Islet of Langerhans (tissue), 1 donor: ENCODE measurements at regions not wholly inside any gene's neighbourhood (a gene's known extent, or its start where the extent isn't known, plus 50 kb on each side); places are given as distances from the start of the nearest gene placed in this dataset.
"Not testable (repeated sequence)": the region's sequence is repeated elsewhere in the genome, so short reads cannot be mapped to it uniquely, and the experiment has no call there.

Experiments
- FAIRE-seq: peaks from one replicate; lab custom pipeline; 2011; peaks lifted over from hg19 to GRCh38; lab: Jason Lieb, UNC

DNA sequence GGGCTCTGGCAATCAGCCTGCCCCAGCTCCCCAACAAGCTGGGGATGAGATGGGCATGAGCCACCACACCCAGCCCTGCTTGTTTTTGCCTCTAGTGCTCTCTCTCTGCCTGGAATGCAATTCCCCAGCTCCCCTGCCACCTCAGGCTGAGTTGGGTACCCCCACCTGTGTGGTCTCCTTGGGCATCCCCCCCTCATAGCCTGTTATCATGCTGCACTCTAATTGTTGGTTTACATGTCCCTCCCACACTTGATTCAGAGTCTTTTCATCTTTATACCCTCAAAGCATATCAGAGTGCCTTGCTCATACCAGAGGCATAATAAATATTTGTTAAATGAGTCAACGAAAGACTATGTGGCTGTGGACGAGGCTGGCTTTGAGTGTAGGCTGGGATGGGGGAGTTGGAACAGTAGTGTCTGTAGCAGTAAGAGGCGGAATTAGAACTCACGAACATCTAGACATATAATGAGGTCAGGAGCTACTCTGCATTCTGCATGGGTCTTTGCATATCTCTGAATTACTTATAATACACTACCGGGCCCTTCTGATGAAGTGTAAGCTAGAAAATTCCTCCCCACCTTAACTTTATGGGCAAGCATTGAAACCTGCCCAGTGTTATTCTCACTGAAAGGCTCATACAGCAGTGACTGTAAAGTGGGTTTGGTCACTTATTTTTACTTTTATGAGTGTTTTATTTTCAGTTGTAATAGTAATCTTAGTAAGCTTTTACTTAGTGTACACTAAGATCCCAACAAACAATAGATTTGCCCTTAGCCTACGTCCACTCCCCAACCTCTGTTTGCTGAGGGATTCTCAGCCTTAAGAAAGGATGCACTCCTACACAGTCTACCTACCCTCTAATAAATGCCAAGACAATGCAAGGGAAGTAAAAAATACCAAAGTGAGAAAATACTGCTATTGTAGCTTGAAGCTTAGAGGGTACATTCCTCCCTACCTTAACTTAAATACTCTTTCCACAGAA is 58.7 kb downstream of the EDN1 start:
- FAIRE-seq: no peak

DNA sequence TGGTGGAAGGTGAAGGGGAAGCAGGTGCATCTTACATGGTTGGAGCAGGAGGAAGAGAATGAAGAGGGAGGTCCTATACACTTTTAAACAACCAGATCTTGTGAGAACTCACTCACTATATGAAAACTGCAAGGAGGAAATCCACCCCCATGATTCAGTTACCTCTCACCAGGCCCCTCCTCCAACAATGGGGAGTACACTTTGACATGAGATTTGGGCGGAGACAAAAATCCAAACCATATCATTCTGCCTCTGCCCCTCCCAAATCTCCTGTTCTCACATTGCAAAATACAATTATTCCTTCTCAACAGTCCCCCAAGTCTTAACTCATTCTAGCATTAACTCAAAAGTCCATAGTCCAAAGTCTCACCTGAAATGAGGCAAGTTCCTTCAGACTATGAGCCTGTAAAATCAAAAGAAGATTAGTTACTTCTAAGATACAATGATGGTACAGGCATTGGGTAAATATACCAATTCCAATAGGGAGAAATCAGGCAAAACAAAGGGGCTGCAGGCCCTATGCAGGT is 60.5 kb downstream of the EDN1 start:
- no peak for FAIRE-seq

DNA sequence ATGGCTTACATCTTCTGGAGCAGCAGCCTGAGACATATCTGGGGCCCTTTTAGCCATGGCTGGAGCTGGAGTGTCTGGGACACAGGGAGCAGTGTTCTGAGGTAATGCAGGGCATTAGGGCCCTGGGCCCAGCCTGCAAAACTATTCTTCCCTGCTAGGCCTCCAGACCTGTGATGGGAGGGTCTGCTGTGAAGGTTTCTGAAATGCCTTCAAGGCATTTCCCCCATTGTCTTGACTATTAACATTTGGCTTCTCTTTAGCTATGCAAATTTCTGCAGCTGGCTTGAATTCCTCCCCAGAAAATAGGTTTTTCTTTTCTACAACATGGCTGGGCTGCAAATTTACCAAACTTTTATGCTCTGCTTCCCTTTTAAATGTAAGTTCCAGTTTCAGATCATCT is 61.5 kb downstream of the EDN1 start:
- no peak for FAIRE-seq

GRCh38 chr6:12353731-12354130 is 63.6 kb downstream of the EDN1 start:
- no peak for FAIRE-seq

GRCh38 chr6:12354499-12354898 is 64.3 kb downstream of the EDN1 start:
- no peak for FAIRE-seq

DNA sequence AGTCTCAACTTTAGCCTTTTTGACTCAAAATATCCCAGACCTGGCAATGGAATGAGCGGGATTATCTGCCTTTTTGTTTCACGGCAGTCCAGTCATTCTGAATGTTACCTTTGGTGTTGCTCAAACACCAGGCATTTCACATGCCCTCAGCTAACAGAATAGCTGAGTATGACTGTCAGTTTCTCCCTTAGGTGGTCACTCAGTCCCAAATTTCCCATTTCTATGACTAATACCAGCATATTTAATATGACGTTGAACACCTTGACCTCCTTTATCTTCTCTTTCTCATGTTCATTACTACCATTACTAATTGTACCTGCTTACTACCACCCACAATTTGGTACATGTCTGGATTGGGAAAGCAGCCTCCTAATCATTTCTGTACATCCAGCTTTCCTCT is 65.2 kb downstream of the EDN1 start:
- no peak for FAIRE-seq

DNA sequence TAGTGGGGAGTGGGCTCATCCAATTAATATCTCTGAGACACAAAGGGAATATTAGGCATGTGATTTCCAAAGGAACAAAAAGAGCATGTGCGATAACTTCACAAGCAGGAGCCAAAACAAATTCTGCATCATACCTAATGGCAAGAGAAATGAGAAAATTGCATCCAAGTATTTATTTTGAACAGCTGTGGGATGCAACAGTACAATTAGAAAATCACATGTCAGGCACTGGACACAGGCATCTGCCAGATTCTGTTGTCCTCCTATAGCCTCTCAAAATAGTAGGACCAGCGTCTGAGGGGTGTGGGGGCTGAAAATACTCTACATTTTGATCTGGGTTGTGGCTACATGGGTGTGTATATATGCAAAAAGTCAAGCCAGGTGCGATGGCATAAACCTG is 66.3 kb downstream of the EDN1 start:
- no peak for FAIRE-seq

- FAIRE-seq: no peak
Observed at GRCh38 chr6:12356983-12357972, 67.1 kb downstream of the EDN1 start.

DNA sequence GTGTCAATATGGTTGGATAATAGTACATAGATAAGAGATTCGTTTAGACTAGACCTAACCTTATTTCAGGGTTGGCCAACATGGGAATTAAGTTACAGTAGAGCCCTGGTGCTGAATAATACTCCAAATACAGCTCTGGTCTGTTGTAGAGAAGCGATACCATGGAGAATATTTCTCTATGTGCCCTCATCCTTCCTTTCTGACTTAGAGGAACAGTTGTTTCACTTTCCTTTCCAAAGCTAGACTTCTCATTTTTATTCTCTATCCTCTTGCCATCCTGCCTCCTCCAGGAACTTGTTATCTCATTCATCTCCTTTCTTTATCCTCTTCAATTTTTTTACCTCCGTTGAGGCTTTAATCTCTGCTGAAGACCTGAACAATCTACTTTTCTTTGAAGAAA is 68.9 kb downstream of the EDN1 start:
- FAIRE-seq: no peak

DNA sequence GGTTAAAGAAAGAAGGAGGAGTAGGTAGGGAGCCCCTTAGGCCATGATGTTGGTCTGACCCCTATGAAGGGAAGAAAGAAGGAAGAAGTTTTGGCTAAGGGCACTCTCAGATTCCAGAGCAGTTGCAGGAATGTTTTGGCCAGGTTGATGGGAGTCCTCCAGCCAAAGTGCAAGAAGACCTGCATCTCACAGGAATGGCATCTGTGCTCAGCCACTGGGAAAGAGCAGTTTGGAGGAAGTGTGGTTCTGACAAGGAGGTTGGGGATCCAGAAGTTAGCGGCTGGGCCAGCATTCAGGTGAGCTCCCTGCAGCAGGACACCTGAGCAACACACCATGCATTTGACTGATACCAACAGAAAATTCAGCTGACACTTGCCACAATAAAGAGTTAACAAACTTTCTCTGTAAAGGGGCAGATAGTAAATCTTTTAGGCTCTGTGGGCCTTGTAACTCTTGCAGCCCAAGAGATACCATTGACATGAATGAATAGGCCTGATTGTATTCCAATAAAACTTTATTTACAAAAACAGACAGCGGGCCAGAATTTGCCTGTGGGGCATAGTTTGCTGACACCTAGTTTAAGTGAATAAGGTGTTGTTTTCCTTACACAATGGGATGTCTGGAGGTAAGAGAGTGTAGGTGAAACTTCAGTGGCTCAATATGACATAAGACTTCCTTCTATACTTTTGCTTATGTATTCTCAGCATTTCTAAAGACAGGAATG is 71.0 kb downstream of the EDN1 start:
- no peak for FAIRE-seq

GRCh38 chr6:12363277-12363650 is 73.1 kb downstream of the EDN1 start:
- not testable (repeated sequence) for FAIRE-seq

DNA sequence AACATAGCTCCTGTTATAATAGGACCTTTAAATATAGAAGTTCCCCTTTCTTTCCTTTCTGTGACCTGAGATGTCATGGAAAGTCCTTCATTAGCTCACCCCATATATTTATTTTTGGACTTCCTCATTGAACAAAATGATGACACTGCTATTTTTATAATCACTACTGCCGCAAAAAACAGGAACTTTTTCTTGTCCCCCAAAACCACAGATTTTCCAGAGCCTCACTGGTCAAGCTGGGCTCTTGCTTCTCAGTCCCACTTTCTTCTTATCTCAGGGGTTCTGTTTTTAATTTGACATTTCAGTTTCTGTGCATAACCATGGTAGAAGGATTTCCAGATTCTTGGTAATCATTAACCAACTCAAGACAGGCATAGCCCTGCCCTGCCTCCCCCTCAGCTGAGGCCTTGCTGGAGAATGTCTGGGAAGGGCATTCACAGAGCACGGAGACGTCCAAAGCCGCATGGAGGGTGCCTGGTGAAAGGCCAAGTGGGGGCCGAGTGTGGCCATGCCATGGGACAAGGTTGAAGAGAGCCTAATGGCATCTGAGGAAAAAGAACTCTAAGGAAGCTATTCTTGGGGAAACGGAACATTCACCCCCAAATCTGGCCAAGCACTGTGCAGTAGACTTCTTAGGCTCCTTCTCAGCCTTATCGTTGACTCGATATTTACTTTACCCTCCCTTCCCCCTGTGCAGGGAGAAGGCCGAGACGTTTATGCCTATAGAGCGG is 73.7 kb downstream of the EDN1 start:
- peak; percentile 81 for FAIRE-seq

DNA sequence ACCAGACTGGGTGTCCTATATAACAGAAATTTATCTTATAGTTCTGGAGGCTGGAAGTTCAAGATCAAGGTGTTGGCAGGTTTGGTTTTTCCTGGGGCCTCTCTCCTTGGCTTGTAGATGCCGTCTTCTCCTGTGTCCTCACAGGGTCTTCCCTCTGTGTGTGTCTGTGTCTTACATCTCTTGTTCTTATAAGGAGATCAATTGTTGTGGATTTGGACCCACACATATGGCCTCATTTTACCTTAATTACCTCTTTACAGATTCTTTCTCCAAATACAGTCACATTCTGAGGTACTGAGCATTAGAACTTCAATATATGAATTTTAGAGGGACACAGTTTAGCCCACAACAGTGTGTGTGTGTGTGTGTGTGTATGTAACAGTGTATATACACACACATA is 74.5 kb downstream of the EDN1 start:
- FAIRE-seq: no peak

- FAIRE-seq: no peak
Observed at GRCh38 chr6:12366731-12367130, 76.6 kb downstream of the EDN1 start.

DNA sequence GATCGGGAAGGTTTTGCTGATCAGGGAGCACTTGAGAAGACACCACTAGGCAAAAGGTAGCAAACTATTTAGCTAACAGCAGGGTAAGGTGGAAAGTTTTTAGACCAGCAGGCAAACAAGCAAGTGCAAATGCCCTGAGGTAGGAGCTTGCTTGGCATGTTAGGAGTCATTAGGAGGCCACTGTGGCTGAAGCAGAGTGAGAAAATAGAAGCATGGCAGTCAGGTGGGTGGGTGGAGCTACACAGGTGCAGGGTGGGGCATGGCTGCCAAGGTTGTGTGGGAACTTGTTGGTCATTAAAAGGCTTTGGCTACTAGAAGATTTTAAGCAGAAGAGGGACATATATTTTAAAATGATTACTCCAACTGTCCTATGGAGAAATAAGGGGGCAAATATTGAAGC is 77.3 kb downstream of the EDN1 start:
- FAIRE-seq: no peak

- FAIRE-seq: no peak
Observed at GRCh38 chr6:12369355-12369754, 79.2 kb downstream of the EDN1 start.

DNA sequence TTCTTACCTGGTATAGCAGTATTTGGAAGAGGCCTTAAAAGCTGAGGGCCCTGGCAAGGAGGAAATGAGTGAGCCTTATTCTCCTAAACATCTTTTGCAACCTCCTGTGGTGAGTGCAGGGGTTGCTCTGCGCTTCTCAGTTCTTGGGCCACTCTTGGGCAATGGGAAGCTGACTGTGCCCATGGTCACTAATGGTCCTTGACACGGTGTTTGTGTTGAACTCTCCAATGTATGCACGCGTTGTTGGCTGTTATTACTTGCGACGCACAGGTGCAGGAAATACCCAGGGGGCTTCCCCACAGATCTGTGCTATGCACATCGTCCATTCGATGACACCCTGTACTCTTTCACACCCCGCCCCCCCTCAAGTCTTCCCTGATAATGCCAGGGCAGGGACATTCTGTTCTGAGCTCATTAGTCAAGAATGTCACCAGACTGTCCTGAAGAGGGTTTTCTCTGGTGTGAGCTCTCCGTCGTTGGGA is 79.7 kb downstream of the EDN1 start:
- FAIRE-seq: no peak

GRCh38 chr6:12371151-12371550 is 81.0 kb downstream of the EDN1 start:
- FAIRE-seq: no peak

GRCh38 chr6:12371641-12372146 is 81.5 kb downstream of the EDN1 start:
- FAIRE-seq: peak; percentile 97

GRCh38 chr6:12379181-12379580 is 89.0 kb downstream of the EDN1 start:
- FAIRE-seq: no peak

DNA sequence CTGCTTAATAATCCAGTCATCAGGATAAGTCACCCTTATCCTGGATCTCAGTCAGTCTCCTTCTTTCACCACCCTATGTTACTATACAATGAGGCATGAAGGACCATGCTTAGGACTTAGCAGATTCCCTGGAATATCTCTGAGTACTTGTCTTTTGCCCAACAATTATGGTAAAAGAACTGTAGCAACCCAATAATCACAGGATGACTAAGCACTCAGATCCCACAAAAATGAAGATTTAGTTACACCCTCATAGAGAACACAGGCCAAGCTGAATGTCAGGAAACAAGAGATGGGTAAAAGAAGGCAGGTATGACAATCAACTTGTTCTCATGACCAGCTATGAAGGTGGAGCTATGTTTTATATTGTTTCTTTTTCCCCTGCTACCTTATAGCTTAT is 91.4 kb downstream of the EDN1 start:
- FAIRE-seq: no peak
